Nucleus accumbens (tissue), 56 donors: ENCODE measurements at regions not wholly inside any gene's neighbourhood (a gene's known extent, or its start where the extent isn't known, plus 50 kb on each side); places are given as distances from the start of the nearest gene placed in this dataset.

Experiments
- DNase-seq, 56 donors: peaks; one replicate each; lab custom pipeline; 2025; lab: John Stamatoyannopoulos, UW

DNA sequence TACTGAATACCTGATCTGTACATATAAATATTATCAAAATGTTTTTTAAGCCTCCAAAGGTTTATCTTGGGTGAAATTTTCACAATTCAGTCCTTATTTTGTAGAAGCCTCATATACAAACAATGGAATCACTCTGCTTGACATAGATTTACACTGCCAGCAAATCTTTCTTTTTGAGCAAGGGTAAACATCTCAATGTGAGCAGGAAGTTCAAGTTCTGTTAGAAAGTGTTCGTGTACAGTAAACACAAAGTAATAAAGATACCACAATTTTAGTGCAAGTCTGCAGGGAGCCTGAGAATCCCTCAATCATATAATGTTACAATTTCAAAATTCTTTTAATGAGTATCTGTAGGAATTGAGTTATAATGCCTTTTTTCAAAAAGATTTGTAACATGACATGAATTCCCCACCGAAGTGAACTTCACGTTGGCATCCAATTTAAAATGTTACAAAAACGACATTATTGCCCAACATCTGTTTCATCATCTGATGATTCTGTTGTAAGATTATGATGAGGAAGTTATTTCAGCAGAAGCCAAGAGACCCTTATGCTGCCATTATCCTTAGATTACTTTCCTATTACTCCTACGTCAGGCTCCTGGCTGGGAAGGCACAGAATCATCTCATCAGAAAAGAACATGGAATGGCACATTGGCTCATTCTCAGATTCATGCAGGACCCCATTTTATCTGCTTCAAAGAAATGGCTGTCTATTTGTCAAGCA lies 283.9 kb upstream of the ACVR2A start:
- no peak for DNase-seq

DNA sequence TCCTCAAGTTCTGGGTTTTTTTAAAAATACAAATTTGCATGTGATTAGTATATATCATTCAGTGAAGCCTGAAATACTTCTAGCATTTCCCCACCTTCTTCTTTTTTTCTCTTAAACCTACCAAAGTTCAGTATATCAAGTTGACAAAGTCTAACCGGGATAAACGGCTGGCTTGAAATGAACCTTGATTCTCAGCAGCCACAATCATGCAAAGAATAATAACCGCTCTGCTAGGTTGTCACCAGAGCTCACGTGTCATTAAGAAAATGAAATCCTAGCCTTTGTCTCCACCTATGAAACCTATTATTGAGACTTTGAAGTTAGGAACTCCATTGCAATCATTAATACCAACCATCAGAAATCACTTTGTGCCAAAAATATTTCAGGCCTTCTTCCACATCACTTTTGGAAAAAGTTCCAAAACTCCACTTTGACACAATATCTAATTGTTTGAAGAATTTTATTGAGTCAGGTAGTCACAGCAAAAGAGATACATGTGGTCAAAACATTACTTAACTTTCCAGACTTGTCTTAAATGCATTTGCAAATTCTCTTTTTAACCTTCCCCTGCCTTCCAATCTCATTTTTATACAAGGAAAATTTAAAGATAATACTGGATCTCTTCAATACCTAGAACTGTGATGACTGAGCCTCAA lies 285.6 kb upstream of the ACVR2A start:
- no peak for DNase-seq

DNA sequence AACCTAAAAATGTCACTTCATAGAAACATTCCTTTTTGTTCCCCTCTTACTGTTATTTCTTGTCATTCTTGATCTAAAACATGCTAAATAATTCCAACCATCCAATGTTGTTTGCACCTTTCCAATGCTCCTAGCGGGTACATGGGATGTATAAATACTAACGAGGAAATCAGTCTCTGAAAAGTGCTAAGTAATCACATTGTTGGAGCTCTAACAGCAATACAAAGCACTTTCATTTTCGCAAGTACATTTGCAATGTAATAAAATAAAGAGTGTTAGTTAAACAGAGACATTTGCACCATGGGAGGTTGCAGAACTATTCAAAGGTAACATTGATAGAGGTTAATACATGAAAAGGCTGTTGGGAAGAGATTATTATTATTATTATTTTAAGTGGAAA lies 286.2 kb upstream of the ACVR2A start:
- DNase-seq: no peak

DNA sequence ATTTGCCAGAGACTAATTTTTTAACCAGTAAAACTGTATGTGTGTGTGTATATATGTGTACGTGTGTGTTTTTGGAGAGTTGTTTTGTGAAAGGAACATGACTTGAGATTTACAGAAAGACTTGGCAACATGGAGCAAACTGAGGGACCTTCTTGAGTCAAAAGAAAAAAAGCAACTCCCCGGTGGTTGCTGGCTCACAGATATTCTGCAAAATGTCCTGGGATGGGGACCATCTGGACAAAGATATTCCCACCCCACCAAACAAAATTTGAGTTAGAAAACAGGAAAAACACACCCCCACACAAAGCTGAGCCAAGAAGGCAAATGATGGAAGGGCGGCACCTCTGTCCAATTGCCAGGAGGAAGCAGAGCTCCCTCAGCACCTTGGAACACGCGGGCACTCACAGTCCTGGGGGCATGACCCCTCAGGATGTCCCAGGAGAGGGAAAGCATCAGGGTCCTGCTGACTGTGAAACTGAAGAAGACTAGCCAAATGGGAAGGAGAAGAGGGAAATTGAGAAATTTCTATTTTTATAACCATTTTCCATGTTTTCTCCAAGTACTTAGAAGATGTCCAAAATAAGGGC lies 290.2 kb upstream of the ACVR2A start:
- no peak for DNase-seq

DNA sequence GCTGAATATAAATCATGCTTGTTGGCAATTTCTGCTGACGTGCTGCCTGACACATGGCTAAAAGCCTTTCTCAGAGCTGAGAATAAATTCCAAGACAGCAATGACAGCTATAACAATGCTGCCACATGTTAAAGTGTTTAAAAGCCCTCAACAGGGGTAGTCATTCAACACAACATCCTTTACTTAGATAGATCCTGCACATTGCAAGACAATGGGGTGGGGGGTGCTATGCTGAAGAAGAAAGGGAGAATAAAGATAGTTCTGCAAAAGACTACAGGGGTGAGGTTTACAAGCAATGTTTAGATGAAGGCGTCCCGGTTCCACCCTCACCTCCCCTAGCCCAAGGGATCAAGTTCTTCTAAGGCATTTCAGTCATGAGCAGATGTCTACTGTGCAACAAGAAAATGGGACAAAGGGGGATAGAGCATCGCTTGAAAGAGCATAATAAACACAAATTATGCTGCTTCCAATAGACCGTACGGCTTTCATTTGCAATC lies 291.0 kb upstream of the ACVR2A start:
- DNase-seq: no peak

DNA sequence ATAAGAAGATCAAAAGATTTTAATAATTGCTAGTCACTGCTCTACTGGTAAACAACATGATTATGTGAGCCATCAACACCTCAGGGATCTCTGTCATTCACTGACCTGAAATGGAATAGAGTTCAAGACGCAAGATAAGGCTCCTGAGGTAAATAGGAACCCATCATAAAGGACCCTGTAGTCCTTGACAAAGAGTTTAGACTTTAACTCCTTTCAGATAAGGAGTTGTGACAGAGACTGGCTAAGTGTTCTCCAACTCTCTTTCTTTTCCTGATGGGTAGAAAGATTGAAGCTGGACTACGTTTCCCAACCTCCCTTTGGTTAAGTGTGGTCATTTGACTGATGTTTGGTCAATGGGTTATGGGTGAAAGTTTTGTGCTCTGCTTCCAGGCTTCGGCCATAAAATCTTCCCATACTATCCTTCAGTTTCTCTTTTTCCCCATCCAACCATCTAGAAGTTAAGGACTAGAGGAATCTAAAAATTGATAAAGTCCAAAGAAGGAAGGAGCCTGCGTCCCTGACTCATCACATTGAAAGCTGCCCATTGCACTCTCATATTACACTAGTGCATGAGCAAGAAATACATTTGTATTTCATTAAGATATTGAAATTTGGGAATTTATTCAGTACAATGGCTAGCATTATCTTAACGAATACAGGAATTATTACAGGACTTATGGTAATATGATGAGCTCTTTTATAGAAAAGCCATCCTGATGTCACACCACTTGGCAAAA lies 293.7 kb upstream of the ACVR2A start:
- no peak for DNase-seq

DNA sequence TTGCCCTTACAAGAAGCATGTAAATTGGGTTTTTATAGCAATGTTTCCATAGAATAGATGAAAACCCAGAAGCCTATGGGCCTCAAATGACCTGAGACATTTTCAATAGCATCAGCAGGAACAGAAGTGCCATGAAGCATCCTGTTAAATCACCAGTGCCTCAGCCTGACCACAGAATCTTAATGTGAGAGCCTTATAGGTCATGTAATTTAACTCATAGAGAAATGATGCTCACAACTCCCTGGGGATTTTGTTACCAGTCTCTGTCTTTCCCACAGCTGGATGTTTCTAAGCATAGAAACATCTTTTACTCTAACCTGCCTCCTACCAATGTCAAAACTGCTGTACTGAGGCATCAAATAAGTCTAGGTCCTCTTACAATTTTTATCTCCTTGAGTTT lies 295.8 kb upstream of the ACVR2A start:
- no peak for DNase-seq

DNA sequence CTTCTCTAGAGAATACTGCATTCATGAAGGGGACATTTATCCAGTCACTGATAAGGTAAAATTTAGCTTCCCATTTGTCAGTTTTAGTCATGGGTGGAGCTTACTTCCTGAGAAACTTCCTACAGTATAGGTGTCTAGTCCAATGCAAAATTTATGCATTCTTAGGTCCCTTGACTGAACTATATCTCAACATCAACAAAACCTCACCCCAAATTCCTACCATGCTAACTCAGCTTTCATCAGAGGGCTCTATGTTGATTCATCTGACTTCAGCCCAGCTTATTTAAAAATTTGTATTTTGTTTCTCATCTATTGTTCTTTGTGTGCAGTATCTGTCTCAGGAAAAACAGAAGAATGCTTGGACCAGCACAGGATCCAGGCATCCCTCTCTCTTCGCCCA lies 296.4 kb upstream of the ACVR2A start:
- DNase-seq: no peak

DNA sequence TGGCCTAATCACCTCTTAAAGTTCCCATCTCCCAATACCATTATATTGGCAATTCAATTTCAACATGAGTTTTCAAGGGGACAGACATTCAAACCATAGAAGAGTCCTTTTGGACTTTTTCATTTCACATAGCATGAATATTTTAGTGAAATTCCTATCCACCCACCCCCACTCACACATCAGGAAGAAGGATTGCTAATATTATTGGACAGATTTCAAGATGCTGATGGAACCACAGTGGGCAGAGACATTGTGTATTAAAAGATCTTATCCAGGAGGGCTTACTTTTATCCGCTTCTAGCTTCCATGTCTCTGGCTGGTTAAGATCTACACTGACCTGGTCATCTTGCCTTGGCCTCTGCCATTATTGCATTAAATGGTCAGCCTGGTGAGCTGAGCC lies 297.4 kb upstream of the ACVR2A start:
- no peak for DNase-seq

DNA sequence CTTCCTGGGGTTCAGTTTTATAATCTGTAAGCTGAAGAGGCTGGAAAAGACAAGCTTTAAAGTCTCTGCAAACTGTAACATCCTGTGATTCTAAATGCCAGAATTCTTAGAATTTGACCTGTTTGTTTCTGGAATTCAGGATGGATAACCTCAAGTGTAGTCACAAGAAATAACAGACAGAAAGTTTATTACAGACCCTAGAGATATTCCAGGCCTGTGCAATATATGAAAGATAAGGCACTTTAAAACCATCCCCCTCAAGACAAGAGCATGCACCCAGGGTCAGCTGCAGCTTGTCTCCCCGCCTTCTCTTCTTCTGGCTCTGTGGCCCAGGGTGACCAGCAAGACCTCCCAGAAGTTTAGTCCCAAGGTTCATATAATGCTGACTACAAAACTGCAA lies 298.7 kb upstream of the ACVR2A start:
- no peak for DNase-seq

DNA sequence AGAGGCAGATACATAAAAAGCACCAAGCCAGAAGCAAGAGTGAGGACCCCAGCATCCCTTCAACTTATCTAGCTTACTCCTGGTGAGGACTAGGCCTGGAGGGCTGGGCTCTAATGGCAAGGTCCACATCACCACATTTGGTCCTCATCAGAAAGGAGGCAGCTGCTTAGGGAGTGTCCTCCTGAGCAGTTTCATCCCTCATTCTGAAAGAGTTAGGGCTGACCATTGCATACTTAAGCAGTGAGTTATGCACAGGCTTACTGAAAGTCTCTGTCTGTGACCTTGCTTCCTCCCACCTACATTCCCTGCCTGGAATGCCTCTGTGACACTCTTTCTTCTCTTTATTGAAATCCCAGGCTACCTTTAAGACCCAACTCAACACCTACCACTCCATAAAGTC lies 301.8 kb upstream of the ACVR2A start:
- no peak for DNase-seq

DNA sequence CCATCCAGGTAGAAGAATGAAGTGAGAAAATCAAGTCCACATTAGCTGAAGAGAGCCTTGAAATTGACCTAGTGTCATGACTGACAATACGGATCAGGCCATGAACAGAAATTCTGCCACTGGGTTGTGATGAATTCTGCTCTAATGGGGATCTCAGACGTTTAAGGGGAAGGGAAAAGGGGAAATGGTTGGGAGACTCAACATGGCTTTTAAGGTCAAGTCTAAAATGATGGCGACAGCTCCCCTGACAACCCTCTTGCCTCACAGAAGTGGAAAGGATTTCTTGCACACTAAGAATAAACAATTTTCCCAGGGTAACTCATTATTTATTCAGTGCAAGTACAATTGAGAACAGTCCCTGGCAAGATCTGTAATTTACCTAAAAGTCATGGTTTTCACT lies 302.5 kb upstream of the ACVR2A start:
- no peak for DNase-seq

DNA sequence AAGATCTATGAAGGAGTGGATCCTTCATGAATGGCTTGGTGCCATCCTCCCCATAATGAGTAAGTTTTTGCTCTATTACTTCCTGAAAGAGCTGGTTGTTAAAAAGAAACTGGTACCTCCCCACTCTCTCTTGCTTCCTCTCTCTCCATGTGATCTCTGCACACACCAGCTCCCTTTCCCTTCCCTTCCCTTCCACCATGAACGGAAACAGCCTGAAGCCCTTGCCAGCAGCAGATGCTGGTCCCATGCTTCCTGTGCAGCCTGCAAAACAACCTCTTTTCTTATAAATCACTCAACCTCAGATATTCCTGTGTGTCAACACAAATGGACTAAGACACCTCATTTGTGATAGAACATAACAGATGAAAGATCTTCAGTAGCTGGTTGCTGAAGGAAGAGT lies 303.5 kb upstream of the ACVR2A start:
- DNase-seq: no peak

DNA sequence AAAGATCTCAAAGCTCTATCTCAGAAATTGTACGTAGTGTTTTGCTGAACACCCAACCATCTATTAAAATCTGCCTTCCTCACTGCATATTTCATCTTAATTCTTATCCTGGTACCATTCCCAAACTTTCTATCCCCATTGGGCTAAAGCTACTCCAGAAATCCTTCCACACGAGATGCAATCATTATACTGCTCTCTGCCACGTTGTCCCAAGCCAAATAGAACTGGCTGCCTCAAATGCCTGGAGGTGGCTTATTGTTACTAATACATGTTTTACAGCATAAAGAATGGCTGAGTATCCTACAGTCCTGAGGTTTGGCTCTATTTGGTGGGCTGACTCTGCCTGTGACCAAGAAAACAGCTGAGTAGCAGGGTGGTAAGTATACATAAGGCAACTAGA lies 306.0 kb upstream of the ACVR2A start:
- DNase-seq: no peak

DNA sequence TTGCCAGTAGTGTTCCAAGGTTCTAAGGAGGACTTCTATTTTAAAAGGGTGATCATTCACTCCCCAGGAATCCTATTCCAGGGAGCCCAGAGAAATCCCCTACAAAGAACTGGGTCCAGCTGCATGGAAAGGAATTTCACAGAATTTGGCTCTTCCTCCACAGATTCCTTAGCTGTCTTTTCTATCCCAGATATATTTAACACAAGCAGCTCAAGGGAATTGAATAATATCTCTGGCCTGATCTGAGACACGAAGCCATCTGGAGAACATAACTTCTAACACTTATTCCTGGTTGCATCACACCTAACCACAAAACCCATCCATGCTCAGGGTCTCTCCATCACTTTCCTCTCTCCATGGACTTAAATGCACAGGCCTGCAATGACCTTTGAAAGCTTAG lies 306.7 kb upstream of the ACVR2A start:
- DNase-seq: no peak

DNA sequence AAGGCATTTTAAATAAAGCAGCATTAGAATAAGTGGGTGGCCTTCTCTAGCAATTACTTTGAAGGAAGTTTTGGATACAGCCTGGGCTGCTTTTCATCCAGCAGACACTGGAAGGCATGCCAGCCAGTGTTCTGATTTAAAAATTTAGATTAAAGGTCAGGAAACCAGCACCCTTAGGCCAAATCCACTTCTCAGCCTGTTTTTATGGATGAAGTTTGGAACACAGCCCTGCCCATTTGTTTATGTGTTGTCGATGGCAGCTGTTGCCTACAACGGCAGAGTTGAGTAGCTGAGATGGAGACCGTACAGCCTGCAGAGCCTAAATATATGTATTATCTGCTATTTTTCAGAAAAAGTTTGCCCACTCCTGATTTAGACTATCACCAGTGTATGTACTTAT lies 313.6 kb upstream of the ACVR2A start:
- no peak for DNase-seq

DNA sequence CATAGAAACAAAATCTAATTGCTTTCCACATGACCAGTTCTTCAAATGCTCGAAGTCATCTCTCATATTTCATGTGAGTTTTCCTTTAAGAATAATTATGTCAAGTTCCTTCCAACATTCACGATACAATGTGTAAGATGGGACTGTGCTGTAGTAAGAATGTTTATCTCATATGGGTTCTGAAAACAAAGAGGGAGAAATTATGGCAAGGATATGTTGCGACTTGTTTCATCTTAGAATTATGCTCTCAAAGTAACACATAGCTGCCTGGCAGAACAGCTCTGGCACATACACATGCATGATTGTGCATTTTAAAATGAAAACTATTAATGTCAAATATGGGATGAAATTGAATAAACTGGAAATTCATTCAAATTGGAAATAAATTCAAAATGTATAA lies 314.8 kb upstream of the ACVR2A start:
- no peak for DNase-seq

DNA sequence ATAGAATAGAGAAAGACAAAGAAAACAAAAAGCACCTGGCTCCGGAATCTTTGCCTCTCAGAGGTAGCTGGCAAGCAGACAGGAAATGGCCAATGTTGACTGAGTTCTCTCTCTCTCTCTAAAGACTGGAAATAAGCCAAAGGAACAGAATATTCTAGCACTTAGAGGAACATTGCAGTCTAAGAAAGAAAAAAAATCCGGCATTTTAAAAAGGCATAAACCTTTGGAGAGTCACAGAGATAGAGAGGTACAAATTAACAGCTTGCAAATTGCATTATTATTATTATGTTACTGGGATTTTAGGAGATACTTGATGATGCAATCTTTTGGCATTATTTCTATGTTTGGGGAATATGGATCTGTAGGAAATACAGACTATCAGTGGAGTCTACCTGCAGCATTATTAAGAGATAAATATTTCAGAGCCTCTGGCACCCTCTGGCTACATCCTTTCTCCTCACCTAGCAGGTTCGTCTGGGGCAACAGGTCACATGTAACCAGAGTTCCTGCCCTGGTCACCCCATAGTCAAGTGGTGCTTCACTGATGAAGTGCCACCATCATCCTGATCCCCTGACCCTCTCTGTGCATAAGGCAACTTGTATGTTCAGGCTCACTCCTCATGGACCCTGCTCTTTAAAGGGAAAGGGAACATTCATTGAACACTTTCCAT lies 318.9 kb upstream of the ACVR2A start:
- no peak for DNase-seq

DNA sequence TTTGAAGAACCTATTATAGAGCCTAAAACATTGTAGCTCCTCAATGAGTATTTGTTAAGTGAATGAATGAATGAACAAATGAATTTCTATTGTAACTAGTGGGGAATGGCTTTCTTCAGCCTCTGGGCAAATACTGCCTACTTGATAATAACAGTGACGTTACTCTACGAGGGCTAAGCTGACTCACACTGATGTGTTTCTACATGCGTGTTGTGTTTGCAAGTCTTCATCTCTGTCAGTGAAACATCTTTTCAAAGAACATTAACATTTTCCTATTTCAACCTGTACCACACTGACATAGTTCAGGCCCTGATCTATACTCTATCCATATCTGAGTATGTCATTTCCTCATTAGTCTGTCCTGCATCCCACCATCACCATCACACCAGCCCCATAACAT lies 319.9 kb upstream of the ACVR2A start:
- no peak for DNase-seq

DNA sequence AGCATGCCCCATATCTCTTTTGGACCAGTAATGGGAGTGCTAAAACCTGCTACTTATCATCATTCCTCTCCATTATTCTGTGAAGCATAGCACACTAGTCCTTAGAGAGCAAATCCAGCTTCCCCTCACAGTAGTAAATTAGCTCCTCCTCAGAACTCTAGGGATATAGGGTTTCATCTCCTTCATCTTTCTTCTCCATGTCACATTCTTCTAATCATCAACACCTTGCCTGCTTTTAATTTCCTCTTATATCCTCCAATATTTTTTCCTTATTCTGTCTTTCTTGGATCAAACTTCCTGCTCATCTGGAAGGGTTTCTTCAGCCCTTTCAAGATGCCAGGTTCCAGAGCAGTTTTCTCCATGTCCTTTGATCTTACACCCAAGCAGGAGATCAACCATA lies 321.4 kb upstream of the ACVR2A start:
- no peak for DNase-seq

DNA sequence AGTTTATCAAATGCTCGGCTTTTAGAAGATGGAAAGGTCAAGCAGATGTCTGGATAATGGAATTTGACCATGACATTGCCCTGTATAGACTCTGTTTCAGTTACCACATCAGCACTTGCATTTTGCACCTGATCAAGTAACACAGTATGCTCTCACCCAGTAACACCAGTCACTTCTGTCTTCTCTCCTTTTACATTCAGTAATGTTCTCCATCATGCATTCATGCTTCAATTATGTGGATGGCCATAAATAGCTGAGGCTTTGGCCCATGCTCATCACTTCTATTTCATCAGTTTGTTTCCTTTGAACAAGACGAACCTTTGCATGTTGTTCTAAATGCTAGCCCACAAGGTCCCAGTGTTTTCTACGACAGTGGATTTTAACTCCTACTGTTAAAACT lies 322.9 kb upstream of the ACVR2A start:
- DNase-seq: no peak
